ENCODE measurements at regions not wholly inside any gene's neighbourhood (a gene's known extent, or its start where the extent isn't known, plus 50 kb on each side); places are given as distances from the start of the nearest gene placed in this dataset.

- Mint-ChIP-seq H3K36me3 (ENCODE audit: insufficient read depth, unreplicated experiment) (peaks cover 7% of the 10 kb centered on the region), H3K27me3 (ENCODE audit: insufficient read depth, unreplicated experiment) (no peaks in the 10 kb centered on the region), H3K4me3 (ENCODE audit: unreplicated experiment) (peak overlapping the region; percentile 55), H3K4me1 (ENCODE audit: low read depth, unreplicated experiment) (peaks cover 12% of the 10 kb centered on the region), H3K27ac (ENCODE audit: unreplicated experiment) (peak overlapping the region; percentile 3), H3K9me3 (ENCODE audit: unreplicated experiment) (no peaks in the 10 kb centered on the region)
- POLR2A ChIA-PET, result no interaction called here
- Histone ChIP-seq H3K36me3 (ENCODE audit: control insufficient read depth, insufficient read depth, low read length) (no peaks in the 10 kb centered on the region), H3K9me3 (no peaks in the 10 kb centered on the region), H3K4me1 (peaks cover 12% of the 10 kb centered on the region), H3K27me3 (replicated peaks; ENCODE audit: control insufficient read depth, insufficient read depth, low read length) (no peaks in the 10 kb centered on the region), H3K4me3 (ENCODE audit: low read depth, low read length) (no peak overlapping the region)
- DNase-seq, result peak; percentile 68 to 77
- CTCF ChIA-PET, result interaction anchor here (0.6 to 1.0 kb wide), 2 partner anchors 20 to 32 kb away, joined by 4 to 5 read pairs; no protein-coding TSS in a partner anchor
- BruUV-seq (replicated peaks), result no TSS peak
- intact Hi-C loops (cut with micrococcal nuclease; ENCODE audit: unreplicated experiment), result loop anchor here (1.0 kb wide), 1 partner anchor 20 kb away; no protein-coding TSS in a partner anchor
- TF ChIP-seq CTCF (IDR thresholded peaks at IDR 0.05; ENCODE audit: insufficient read depth in 1 of 2, low read depth in 1 of 2, low read length in 1 of 2, severe bottlenecking in 1 of 2, unreplicated experiment in 1 of 2), result no peak
Measured at GRCh38 chr15:66883284-66883911, 181.4 kb downstream of the SMAD6 start.

- Mint-ChIP-seq H3K36me3 (ENCODE audit: insufficient read depth, unreplicated experiment) (peaks cover 7% of the 10 kb centered on the region), H3K27ac (ENCODE audit: unreplicated experiment) (peak overlapping the region; percentile 3), H3K9me3 (ENCODE audit: unreplicated experiment) (no peaks in the 10 kb centered on the region), H3K4me3 (ENCODE audit: unreplicated experiment) (no peak overlapping the region), H3K4me1 (ENCODE audit: low read depth, unreplicated experiment) (peaks cover 12% of the 10 kb centered on the region), H3K27me3 (ENCODE audit: insufficient read depth, unreplicated experiment) (no peaks in the 10 kb centered on the region)
- peaks cover 12% of the 10 kb centered on the region for H3K4me1 ChIP-seq
- no peak for TF ChIP-seq CTCF (IDR thresholded peaks at IDR 0.05; ENCODE audit: insufficient read depth in 1 of 2, low read depth in 1 of 2, low read length in 1 of 2, severe bottlenecking in 1 of 2, unreplicated experiment in 1 of 2)
- H3K36me3 ChIP-seq (ENCODE audit: control insufficient read depth, insufficient read depth, low read length), result no peaks in the 10 kb centered on the region
- BruUV-seq (replicated peaks), result no TSS peak
- H3K4me3 ChIP-seq (ENCODE audit: low read depth, low read length), result no peak overlapping the region
- CTCF ChIA-PET, result no interaction called here
- H3K27me3 ChIP-seq (replicated peaks; ENCODE audit: control insufficient read depth, insufficient read depth, low read length), result no peaks in the 10 kb centered on the region
- intact Hi-C loops (cut with micrococcal nuclease; ENCODE audit: unreplicated experiment), result no loop called here
- POLR2A ChIA-PET, result no interaction called here
- no peak for DNase-seq
- H3K9me3 ChIP-seq, result no peaks in the 10 kb centered on the region
Measured at GRCh38 chr15:66884115-66884622, 181.2 kb upstream of the SMAD3 start.

- DNase-seq, result peak in 1 of 2 experiments; percentile 4
- ChIA-PET CTCF (no interaction called here), POLR2A (no interaction called here)
- intact Hi-C loops (cut with micrococcal nuclease; ENCODE audit: unreplicated experiment), result no loop called here
- peaks cover 12% of the 10 kb centered on the region for H3K4me1 ChIP-seq
- no peaks in the 10 kb centered on the region for H3K9me3 ChIP-seq
- H3K9me3 Mint-ChIP-seq (ENCODE audit: unreplicated experiment), result no peaks in the 10 kb centered on the region
- peaks cover 12% of the 10 kb centered on the region for H3K4me1 Mint-ChIP-seq (ENCODE audit: low read depth, unreplicated experiment)
- H3K36me3 ChIP-seq (ENCODE audit: control insufficient read depth, insufficient read depth, low read length), result no peaks in the 10 kb centered on the region
- BruUV-seq (replicated peaks), result no TSS peak
- H3K27me3 Mint-ChIP-seq (ENCODE audit: insufficient read depth, unreplicated experiment), result no peaks in the 10 kb centered on the region
- no peaks in the 10 kb centered on the region for H3K27me3 ChIP-seq (replicated peaks; ENCODE audit: control insufficient read depth, insufficient read depth, low read length)
- H3K4me3 ChIP-seq (ENCODE audit: low read depth, low read length), result no peak overlapping the region
- no peak overlapping the region for H3K4me3 Mint-ChIP-seq (ENCODE audit: unreplicated experiment)
- TF ChIP-seq CTCF (IDR thresholded peaks at IDR 0.05; ENCODE audit: insufficient read depth in 1 of 2, low read depth in 1 of 2, low read length in 1 of 2, severe bottlenecking in 1 of 2, unreplicated experiment in 1 of 2), result no peak
- H3K27ac Mint-ChIP-seq (ENCODE audit: unreplicated experiment), result peak overlapping the region; percentile 3
- H3K36me3 Mint-ChIP-seq (ENCODE audit: insufficient read depth, unreplicated experiment), result peaks cover 7% of the 10 kb centered on the region
Measured at GRCh38 chr15:66884661-66885237, 180.7 kb upstream of the SMAD3 start.

All from Caco-2 (cell line).